ENCODE measurements at regions not wholly inside any gene's neighbourhood (a gene's known extent, or its start where the extent isn't known, plus 50 kb on each side); places are given as distances from the start of the nearest gene placed in this dataset.

DNA sequence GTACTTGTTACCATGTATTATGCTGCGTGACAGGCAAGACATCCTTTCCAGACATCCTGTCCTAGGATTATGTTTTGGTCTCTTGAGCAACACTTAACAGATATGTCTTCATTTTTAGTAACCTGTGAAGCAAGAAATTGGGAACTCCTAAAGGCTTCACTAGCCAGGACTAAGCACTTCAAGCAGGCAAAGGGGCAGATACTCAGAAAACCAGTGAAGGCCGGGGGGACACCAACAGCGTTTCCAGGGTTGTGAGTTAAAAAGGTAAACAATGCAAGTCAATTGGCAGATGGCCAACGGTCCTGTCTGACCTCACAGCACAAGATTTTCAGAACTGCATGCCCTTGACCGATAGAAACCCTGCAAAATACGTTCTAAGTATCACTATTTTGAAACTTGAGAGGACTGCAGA, 77.6 kb upstream of the SFMBT2 start:
- DNase-seq (ENCODE audit: low read depth, low spot score), result no peak
- Mint-ChIP-seq H3K27me3 (ENCODE audit: low read depth) (no peaks in the 10 kb centered on the region), H3K9me3 (no peaks in the 10 kb centered on the region), H3K4me3 (no peak overlapping the region), H3K27ac (ENCODE audit: unreplicated experiment) (no peak overlapping the region), H3K4me1 (peaks cover 31% of the 10 kb centered on the region), H3K36me3 (ENCODE audit: low read depth) (no peaks in the 10 kb centered on the region)
- TF ChIP-seq, protein P1, sequence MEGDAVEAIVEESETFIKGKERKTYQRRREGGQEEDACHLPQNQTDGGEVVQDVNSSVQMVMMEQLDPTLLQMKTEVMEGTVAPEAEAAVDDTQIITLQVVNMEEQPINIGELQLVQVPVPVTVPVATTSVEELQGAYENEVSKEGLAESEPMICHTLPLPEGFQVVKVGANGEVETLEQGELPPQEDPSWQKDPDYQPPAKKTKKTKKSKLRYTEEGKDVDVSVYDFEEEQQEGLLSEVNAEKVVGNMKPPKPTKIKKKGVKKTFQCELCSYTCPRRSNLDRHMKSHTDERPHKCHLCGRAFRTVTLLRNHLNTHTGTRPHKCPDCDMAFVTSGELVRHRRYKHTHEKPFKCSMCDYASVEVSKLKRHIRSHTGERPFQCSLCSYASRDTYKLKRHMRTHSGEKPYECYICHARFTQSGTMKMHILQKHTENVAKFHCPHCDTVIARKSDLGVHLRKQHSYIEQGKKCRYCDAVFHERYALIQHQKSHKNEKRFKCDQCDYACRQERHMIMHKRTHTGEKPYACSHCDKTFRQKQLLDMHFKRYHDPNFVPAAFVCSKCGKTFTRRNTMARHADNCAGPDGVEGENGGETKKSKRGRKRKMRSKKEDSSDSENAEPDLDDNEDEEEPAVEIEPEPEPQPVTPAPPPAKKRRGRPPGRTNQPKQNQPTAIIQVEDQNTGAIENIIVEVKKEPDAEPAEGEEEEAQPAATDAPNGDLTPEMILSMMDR (conservative IDR thresholded peaks at IDR 0.05), result no peak

DNA sequence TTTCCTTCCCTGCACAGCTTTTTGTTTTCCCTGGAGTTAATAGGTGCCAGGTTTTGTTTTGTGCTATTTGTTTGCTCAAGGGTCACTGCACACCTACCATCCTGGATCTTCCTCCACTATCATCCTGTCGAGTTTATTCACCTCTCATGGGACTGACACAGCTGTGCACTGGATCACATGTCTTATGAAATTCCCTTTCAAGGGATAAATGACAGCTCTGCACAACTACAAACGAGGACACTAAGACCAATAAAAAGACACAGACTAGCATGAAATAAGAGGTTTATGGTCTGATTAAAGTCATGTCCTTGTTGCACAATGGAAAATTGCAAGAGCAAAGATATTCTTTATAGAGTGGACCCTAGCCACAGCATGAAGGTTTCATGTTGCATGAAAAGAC, 76.7 kb upstream of the SFMBT2 start:
- H3K36me3 Mint-ChIP-seq (ENCODE audit: low read depth), result no peaks in the 10 kb centered on the region
- no peak overlapping the region for H3K27ac Mint-ChIP-seq (ENCODE audit: unreplicated experiment)
- no peak for DNase-seq (ENCODE audit: low read depth, low spot score)
- no peak overlapping the region for H3K4me3 Mint-ChIP-seq
- no peaks in the 10 kb centered on the region for H3K27me3 Mint-ChIP-seq (ENCODE audit: low read depth)
- H3K4me1 Mint-ChIP-seq, result peaks cover 31% of the 10 kb centered on the region
- H3K9me3 Mint-ChIP-seq, result no peaks in the 10 kb centered on the region
- TF ChIP-seq, protein P1 (conservative IDR thresholded peaks at IDR 0.05), result no peak

DNA sequence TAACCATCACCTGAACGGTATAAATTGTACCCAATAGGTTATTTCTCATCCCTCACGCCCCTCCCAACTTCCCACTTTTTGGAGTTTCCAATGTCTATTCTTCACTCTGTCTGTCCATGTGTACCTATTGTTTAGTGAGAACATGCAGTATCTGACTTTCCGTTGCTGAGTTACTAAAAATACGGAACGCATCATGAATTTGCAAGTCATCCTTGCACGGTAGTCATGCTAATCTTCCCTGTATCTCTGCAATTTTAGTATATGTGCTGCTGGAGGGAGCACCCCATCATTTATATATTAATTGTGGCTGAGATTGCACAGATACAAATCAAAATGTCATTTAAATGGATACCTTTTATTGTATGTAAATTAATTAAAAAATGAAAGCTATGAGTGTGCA, 75.7 kb upstream of the SFMBT2 start:
- Mint-ChIP-seq H3K36me3 (ENCODE audit: low read depth) (no peaks in the 10 kb centered on the region), H3K4me3 (no peak overlapping the region), H3K27ac (ENCODE audit: unreplicated experiment) (no peak overlapping the region), H3K9me3 (no peaks in the 10 kb centered on the region), H3K27me3 (ENCODE audit: low read depth) (no peaks in the 10 kb centered on the region), H3K4me1 (peaks cover 31% of the 10 kb centered on the region)
- TF ChIP-seq, protein P1 (conservative IDR thresholded peaks at IDR 0.05), result no peak
- no peak for DNase-seq (ENCODE audit: low read depth, low spot score)

DNA sequence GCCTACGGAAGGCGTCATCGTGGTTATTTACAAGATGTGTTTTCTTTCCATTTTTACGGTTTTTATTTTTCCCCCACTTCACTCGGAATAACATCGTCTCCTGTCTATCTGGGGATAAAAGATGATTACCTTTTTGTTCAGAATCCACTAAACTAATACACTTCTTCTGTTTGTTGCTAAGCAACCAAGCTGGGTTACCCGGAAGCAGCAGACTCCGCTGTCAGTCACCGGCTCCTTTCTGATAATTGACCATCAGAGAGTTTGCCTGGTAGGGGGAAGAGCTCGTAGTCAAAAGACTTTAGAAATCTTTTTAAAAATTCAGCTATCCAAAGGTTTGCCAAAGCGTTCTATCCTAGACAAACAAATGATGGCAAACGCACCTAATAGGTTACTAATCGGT, 75.0 kb upstream of the SFMBT2 start:
- no peaks in the 10 kb centered on the region for H3K27me3 Mint-ChIP-seq (ENCODE audit: low read depth)
- peaks cover 34% of the 10 kb centered on the region for H3K4me1 Mint-ChIP-seq
- no peaks in the 10 kb centered on the region for H3K9me3 Mint-ChIP-seq
- no peaks in the 10 kb centered on the region for H3K36me3 Mint-ChIP-seq (ENCODE audit: low read depth)
- DNase-seq (ENCODE audit: low read depth, low spot score), result no peak
- TF ChIP-seq, protein P1 (conservative IDR thresholded peaks at IDR 0.05), result no peak
- no peak overlapping the region for H3K4me3 Mint-ChIP-seq
- no peak overlapping the region for H3K27ac Mint-ChIP-seq (ENCODE audit: unreplicated experiment)

DNA sequence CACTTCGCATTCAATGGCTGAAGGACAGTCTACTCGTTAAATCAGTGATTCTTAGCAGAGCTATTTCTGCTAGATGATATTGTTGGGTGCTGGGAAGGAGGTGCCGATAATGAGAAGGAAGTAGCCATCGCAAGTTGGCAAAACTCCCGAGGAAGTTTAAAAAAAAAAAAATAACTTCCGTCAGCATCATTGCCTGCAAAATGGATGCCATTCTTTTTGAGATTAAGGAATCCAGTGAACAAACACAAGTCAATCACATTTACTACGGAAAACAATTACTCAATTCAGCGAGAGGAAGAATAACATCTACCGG, 74.4 kb upstream of the SFMBT2 start:
- DNase-seq (ENCODE audit: low read depth, low spot score), result no peak
- Mint-ChIP-seq H3K27me3 (ENCODE audit: low read depth) (no peaks in the 10 kb centered on the region), H3K27ac (ENCODE audit: unreplicated experiment) (no peak overlapping the region), H3K4me3 (no peak overlapping the region), H3K9me3 (no peaks in the 10 kb centered on the region), H3K4me1 (peaks cover 36% of the 10 kb centered on the region), H3K36me3 (ENCODE audit: low read depth) (no peaks in the 10 kb centered on the region)
- TF ChIP-seq, protein P1 (conservative IDR thresholded peaks at IDR 0.05), result no peak
